ENCODE measurements at regions not wholly inside any gene's neighbourhood (a gene's known extent, or its start where the extent isn't known, plus 50 kb on each side); places are given as distances from the start of the nearest gene placed in this dataset.

DNA sequence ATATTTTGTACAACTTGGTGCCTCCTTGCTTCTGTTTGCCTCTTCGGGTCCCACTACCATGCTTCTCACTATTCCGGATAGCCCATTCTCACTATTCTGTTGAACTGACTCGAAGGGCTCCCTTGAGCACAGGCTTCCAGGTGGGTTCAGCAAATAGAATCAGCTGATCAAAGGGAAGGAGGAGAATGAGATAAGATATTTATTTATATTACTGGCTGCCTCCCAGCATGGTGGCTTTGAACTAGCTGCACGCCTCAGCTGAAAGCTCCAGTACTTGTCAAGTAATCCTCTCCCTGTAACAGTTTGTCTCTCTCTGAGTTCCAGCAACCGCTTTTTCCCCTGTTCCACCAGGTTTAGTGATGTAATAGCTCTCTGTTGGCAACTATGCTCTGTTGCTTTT is 187.8 kb upstream of the HNRNPA3 start:
- TF ChIP-seq, protein P1, sequence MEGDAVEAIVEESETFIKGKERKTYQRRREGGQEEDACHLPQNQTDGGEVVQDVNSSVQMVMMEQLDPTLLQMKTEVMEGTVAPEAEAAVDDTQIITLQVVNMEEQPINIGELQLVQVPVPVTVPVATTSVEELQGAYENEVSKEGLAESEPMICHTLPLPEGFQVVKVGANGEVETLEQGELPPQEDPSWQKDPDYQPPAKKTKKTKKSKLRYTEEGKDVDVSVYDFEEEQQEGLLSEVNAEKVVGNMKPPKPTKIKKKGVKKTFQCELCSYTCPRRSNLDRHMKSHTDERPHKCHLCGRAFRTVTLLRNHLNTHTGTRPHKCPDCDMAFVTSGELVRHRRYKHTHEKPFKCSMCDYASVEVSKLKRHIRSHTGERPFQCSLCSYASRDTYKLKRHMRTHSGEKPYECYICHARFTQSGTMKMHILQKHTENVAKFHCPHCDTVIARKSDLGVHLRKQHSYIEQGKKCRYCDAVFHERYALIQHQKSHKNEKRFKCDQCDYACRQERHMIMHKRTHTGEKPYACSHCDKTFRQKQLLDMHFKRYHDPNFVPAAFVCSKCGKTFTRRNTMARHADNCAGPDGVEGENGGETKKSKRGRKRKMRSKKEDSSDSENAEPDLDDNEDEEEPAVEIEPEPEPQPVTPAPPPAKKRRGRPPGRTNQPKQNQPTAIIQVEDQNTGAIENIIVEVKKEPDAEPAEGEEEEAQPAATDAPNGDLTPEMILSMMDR (conservative IDR thresholded peaks at IDR 0.05), result no peak
- TF ChIP-seq EZH2 (IDR thresholded peaks at IDR 0.05; ENCODE audit: low read depth), result no peak

Measured in PC-9 (cell line).